Neural cell (in vitro differentiated cells): ENCODE measurements at regions not wholly inside any gene's neighbourhood (a gene's known extent, or its start where the extent isn't known, plus 50 kb on each side); places are given as distances from the start of the nearest gene placed in this dataset.

Experiments used
- H2AFZ ChIP-seq: fragments of 200-600, 300-800 bp; sonication (generic), shearing (Covaris generic); 2 replicates; pipeline ENCODE4 v1.6.0; 2014; ENCODE audit warnings: low read depth, mild to moderate bottlenecking, antibody characterized with exemption, low read length, moderate library complexity
- H3F3A ChIP-seq: fragments of 200-600 bp; shearing (Covaris generic); 2 replicates; pipeline ENCODE4 v1.6.1; 2016; ENCODE audit warnings: mild to moderate bottlenecking, moderate library complexity, mixed read lengths, antibody characterized with exemption, low read length; ENCODE audit not compliant: insufficient read depth, poor library complexity, severe bottlenecking
- H3K27ac ChIP-seq: fragments of 200-600, 300-800 bp; sonication (generic), shearing (Covaris generic); 2 replicates; pipeline ENCODE4 v1.5.1; 2014; ENCODE audit warnings: mild to moderate bottlenecking, low read length, moderate library complexity
- H3K27me3 ChIP-seq: fragments of 300-800, 200-600 bp; sonication (generic), shearing (Covaris generic); 2 replicates; pipeline ENCODE4 v1.6.0; 2014; ENCODE audit warnings: mild to moderate bottlenecking, low read depth, low read length, moderate library complexity; ENCODE audit not compliant: insufficient read depth
- H3K36me3 ChIP-seq: fragments of 300-800, 200-600 bp; sonication (generic), shearing (Covaris generic); 2 replicates; pipeline ENCODE4 v1.5.1; 2014; ENCODE audit warnings: mild to moderate bottlenecking, antibody characterized with exemption, low read length, moderate library complexity; ENCODE audit not compliant: insufficient read depth
- H3K4me2 ChIP-seq: fragments of 300-800, 200-600 bp; sonication (generic), shearing (Covaris generic); 2 replicates; pipeline ENCODE4 v1.6.0; 2014; ENCODE audit warnings: mild to moderate bottlenecking, low read length
- H3K4me3 ChIP-seq: fragments of 300-800, 200-600 bp; sonication (generic), shearing (Covaris generic); 2 replicates; pipeline ENCODE4 v1.5.1; 2014; ENCODE audit warnings: mild to moderate bottlenecking, low read length, moderate library complexity
- H3K79me2 ChIP-seq: fragments of 200-600 bp; shearing (Covaris generic); replicated peaks from 2 replicates; pipeline ENCODE4 v1.6.0; 2014; ENCODE audit warnings: mild to moderate bottlenecking, low read length, moderate library complexity; ENCODE audit not compliant: insufficient read depth
- H3K9ac ChIP-seq: fragments of 300-800, 200-600 bp; sonication (generic), shearing (Covaris generic); 2 replicates; pipeline ENCODE4 v1.6.1; 2016; ENCODE audit warnings: mild to moderate bottlenecking, low read length, mixed read lengths
- H3K9me2 ChIP-seq: fragments of 200-600 bp; shearing (Covaris generic); 2 replicates; pipeline ENCODE4 v1.6.1; 2016; ENCODE audit warnings: mild to moderate bottlenecking, low read length, mixed read lengths; ENCODE audit not compliant: insufficient read depth
- H3K9me3 ChIP-seq: fragments of 200-600, 300-800 bp; sonication (generic), shearing (Covaris generic); 2 replicates; pipeline ENCODE4 v1.6.1; 2016; ENCODE audit warnings: mild to moderate bottlenecking, mixed run types, low read length, moderate library complexity, mixed read lengths
- H4K20me1 ChIP-seq: fragments of 200-600 bp; shearing (Covaris generic); 2 replicates; pipeline ENCODE4 v1.6.1; 2016; ENCODE audit warnings: mild to moderate bottlenecking, mixed run types; ENCODE audit not compliant: insufficient read depth
- EP300 ChIP-seq: fragments of 450-650 bp; conservative IDR thresholded peaks from 2 replicates; pipeline ENCODE4 v1.6.1; 2014; ENCODE audit warnings: antibody characterized with exemption, mild to moderate bottlenecking, moderate library complexity; ENCODE audit not compliant: poor library complexity, severe bottlenecking
- EZH2 ChIP-seq: fragments of 200-600, 300-800 bp; shearing (Covaris generic), sonication (generic); IDR thresholded peaks from 2 replicates; pipeline ENCODE4 v1.6.1; 2014; ENCODE audit warnings: antibody characterized with exemption, low read length, borderline replicate concordance, mild to moderate bottlenecking; ENCODE audit not compliant: insufficient read depth, poor library complexity, severe bottlenecking
- MXI1 ChIP-seq: fragments of 450-650 bp; conservative IDR thresholded peaks from 2 replicates; pipeline ENCODE4 v1.6.1; 2014; ENCODE audit warnings: antibody characterized with exemption, mild to moderate bottlenecking; ENCODE audit not compliant: poor library complexity, severe bottlenecking
- POLR2AphosphoS5 ChIP-seq: IDR thresholded peaks from 2 replicates; pipeline ENCODE4 v1.6.1; 2012
- RAD21 ChIP-seq: fragments of 450-650 bp; conservative IDR thresholded peaks from 2 replicates; pipeline ENCODE4 v1.6.1; 2014; ENCODE audit warnings: antibody characterized with exemption, mild to moderate bottlenecking, moderate library complexity
- SMC3 ChIP-seq: fragments of 450-650 bp; conservative IDR thresholded peaks from 2 replicates; pipeline ENCODE4 v1.6.1; 2014; ENCODE audit warnings: antibody characterized with exemption, mild to moderate bottlenecking, moderate library complexity; ENCODE audit not compliant: poor library complexity
- TAF1 ChIP-seq: IDR thresholded peaks from 2 replicates; pipeline ENCODE4 v1.6.1; 2012; ENCODE audit warnings: low read depth
- TF ChIP-seq, protein P1 (sequence below): IDR thresholded peaks from 2 replicates; pipeline ENCODE4 v1.6.1; 2012; ENCODE audit warnings: borderline replicate concordance
- TF ChIP-seq, protein P2 (sequence below): fragments of 450-650 bp; IDR thresholded peaks from 2 replicates; pipeline ENCODE4 v1.5.1; 2014; ENCODE audit warnings: antibody characterized with exemption, mild to moderate bottlenecking, moderate library complexity; ENCODE audit not compliant: poor library complexity, severe bottlenecking

DNA sequence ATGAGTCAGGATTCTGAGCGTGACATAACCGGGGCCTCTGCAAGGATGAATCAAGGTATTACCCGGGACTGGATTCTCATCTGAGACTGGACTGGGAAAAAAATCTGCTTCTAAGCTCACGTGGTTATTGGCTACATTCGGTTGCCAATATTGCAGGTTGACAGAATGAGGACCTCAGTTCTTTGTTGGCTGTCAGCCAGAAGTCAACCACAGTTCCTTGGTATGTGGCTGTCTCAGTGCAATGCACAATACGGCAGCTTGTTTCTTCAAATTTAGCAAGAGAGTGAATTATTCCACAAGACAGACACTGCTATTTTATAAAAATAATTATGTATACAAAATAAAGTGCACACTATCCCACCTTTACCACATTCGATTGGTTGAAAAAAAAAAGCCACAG is 424.2 kb downstream of the KLHL4 start:
- H4K20me1 ChIP-seq = no peaks in the 10 kb centered on the region
- H2AFZ ChIP-seq = no peak overlapping the region
- H3K27me3 ChIP-seq = no peaks in the 10 kb centered on the region
- no peaks in the 10 kb centered on the region for H3K9me3 ChIP-seq
- H3K4me3 ChIP-seq = no peak overlapping the region
- H3K9ac ChIP-seq = no peak overlapping the region
- H3K27ac ChIP-seq = no peak overlapping the region
- TF ChIP-seq SMC3 = no peak
- no peak for TF ChIP-seq EP300
- no peak for TF ChIP-seq POLR2AphosphoS5
- no peak for TF ChIP-seq MXI1
- TF ChIP-seq, protein P1, sequence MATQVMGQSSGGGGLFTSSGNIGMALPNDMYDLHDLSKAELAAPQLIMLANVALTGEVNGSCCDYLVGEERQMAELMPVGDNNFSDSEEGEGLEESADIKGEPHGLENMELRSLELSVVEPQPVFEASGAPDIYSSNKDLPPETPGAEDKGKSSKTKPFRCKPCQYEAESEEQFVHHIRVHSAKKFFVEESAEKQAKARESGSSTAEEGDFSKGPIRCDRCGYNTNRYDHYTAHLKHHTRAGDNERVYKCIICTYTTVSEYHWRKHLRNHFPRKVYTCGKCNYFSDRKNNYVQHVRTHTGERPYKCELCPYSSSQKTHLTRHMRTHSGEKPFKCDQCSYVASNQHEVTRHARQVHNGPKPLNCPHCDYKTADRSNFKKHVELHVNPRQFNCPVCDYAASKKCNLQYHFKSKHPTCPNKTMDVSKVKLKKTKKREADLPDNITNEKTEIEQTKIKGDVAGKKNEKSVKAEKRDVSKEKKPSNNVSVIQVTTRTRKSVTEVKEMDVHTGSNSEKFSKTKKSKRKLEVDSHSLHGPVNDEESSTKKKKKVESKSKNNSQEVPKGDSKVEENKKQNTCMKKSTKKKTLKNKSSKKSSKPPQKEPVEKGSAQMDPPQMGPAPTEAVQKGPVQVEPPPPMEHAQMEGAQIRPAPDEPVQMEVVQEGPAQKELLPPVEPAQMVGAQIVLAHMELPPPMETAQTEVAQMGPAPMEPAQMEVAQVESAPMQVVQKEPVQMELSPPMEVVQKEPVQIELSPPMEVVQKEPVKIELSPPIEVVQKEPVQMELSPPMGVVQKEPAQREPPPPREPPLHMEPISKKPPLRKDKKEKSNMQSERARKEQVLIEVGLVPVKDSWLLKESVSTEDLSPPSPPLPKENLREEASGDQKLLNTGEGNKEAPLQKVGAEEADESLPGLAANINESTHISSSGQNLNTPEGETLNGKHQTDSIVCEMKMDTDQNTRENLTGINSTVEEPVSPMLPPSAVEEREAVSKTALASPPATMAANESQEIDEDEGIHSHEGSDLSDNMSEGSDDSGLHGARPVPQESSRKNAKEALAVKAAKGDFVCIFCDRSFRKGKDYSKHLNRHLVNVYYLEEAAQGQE = no peak
- TF ChIP-seq, protein P2, sequence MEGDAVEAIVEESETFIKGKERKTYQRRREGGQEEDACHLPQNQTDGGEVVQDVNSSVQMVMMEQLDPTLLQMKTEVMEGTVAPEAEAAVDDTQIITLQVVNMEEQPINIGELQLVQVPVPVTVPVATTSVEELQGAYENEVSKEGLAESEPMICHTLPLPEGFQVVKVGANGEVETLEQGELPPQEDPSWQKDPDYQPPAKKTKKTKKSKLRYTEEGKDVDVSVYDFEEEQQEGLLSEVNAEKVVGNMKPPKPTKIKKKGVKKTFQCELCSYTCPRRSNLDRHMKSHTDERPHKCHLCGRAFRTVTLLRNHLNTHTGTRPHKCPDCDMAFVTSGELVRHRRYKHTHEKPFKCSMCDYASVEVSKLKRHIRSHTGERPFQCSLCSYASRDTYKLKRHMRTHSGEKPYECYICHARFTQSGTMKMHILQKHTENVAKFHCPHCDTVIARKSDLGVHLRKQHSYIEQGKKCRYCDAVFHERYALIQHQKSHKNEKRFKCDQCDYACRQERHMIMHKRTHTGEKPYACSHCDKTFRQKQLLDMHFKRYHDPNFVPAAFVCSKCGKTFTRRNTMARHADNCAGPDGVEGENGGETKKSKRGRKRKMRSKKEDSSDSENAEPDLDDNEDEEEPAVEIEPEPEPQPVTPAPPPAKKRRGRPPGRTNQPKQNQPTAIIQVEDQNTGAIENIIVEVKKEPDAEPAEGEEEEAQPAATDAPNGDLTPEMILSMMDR = no peak
- TF ChIP-seq TAF1 = no peak
- no peak for TF ChIP-seq EZH2
- no peak for TF ChIP-seq RAD21
- H3K9me2 ChIP-seq = no peaks in the 10 kb centered on the region
- no peak overlapping the region for H3K4me2 ChIP-seq
- H3K79me2 ChIP-seq = no peaks in the 10 kb centered on the region
- no peaks in the 10 kb centered on the region for H3F3A ChIP-seq
- H3K36me3 ChIP-seq = no peaks in the 10 kb centered on the region

GRCh38 chrX:87961471-87961870 is 443.9 kb downstream of the KLHL4 start:
- Histone ChIP-seq H3K27me3 (no peaks in the 10 kb centered on the region), H3K4me3 (no peak overlapping the region), H3K27ac (no peak overlapping the region), H4K20me1 (no peaks in the 10 kb centered on the region), H3K4me2 (no peak overlapping the region), H3K9me3 (no peaks in the 10 kb centered on the region), H3K9ac (no peak overlapping the region), H3F3A (no peaks in the 10 kb centered on the region), H3K9me2 (no peaks in the 10 kb centered on the region), H3K79me2 (no peaks in the 10 kb centered on the region), H2AFZ (no peak overlapping the region), H3K36me3 (no peaks in the 10 kb centered on the region)
- TF ChIP-seq RAD21 (no peak), EP300 (no peak), TAF1 (no peak), SMC3 (no peak), EZH2 (no peak), MXI1 (no peak), POLR2AphosphoS5 (no peak)
- TF ChIP-seq, protein P1 = no peak
- TF ChIP-seq, protein P2 = no peak
